Neural progenitor cell (in vitro differentiated cells): ENCODE measurements at regions not wholly inside any gene's neighbourhood (a gene's known extent, or its start where the extent isn't known, plus 50 kb on each side); places are given as distances from the start of the nearest gene placed in this dataset.

Source experiments
- CTCF ChIP-seq: fragments of 200-600 bp; sonication (generic); IDR thresholded peaks from 2 replicates; pipeline ENCODE4 v1.5.1; 2017; ENCODE audit warnings: antibody characterized with exemption, mild to moderate bottlenecking
- EZH2 ChIP-seq: fragments of 200-600 bp; sonication (generic); IDR thresholded peaks from 2 replicates; pipeline ENCODE4 v1.6.1; 2017; ENCODE audit warnings: antibody characterized with exemption, mild to moderate bottlenecking, moderate library complexity

GRCh38 chr15:66631616-66632263 is 65.9 kb upstream of the LCTL start:
- no peak for TF ChIP-seq CTCF
- TF ChIP-seq EZH2 = no peak
